AG09319 (cell line): ENCODE measurements at regions not wholly inside any gene's neighbourhood (a gene's known extent, or its start where the extent isn't known, plus 50 kb on each side); places are given as distances from the start of the nearest gene placed in this dataset.

Experiments used
- DNase-seq: peaks from one replicate; pipeline ENCODE4 v3.0.0-alpha.2; 2010; ENCODE audit warnings: low read depth; ENCODE audit errors: extremely low read depth
- TF ChIP-seq, protein P1 (sequence below): IDR thresholded peaks from 2 replicates; pipeline ENCODE4 v1.5.1; 2011; ENCODE audit warnings: low read depth, mild to moderate bottlenecking, inconsistent platforms, low read length, moderate library complexity

DNA sequence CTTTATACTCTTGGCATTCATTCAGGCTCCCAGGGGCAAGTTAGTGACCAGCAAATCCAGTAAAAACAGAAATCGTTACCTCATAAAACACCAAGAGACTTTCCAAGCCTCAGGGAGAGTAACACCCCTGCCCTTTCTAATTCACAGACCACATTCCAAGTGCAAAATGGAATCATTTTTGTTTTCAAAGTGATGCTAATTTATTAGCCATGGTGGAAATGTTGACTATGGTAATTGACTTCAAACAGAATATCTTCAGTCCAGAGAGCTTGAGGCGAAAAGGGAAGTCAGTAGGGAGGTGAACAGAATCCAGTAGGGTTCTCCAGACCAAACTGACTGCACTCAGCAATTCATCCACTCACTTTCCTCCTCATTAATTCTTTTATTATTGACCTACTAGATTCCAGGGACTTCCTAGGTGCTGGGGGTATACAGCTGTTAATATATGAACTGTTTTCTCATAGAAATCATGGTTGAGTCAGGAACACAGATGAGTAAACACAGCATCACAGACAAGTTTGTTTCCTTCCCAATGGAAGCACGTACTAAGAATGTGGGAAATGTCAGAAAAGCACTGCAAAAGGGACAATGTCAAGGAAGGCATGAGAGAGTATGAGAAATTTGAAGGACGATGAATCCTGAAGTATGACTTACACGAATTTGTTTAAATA, 388.5 kb upstream of the C1orf87 start:
- no peak for DNase-seq
- TF ChIP-seq, protein P1, sequence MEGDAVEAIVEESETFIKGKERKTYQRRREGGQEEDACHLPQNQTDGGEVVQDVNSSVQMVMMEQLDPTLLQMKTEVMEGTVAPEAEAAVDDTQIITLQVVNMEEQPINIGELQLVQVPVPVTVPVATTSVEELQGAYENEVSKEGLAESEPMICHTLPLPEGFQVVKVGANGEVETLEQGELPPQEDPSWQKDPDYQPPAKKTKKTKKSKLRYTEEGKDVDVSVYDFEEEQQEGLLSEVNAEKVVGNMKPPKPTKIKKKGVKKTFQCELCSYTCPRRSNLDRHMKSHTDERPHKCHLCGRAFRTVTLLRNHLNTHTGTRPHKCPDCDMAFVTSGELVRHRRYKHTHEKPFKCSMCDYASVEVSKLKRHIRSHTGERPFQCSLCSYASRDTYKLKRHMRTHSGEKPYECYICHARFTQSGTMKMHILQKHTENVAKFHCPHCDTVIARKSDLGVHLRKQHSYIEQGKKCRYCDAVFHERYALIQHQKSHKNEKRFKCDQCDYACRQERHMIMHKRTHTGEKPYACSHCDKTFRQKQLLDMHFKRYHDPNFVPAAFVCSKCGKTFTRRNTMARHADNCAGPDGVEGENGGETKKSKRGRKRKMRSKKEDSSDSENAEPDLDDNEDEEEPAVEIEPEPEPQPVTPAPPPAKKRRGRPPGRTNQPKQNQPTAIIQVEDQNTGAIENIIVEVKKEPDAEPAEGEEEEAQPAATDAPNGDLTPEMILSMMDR, result no peak

DNA sequence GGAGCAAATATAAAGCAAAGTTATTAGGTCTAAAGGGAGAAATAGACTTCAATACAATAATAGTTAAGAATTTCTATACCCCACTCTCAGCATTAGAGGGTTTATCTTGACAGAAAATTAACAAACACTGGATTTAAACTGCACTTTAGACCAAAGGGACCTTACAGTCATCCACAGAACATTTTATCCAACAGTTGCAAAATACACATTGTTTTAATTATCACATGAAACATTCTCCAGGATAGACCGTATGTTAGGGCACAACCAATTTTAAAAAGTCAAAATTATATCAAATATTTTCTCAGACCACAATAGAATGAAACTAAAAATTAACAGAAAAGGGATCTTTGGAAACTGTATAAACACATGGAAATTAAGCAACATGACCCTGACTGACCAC, 384.5 kb upstream of the C1orf87 start:
- DNase-seq, result no peak
- TF ChIP-seq, protein P1, result no peak

DNA sequence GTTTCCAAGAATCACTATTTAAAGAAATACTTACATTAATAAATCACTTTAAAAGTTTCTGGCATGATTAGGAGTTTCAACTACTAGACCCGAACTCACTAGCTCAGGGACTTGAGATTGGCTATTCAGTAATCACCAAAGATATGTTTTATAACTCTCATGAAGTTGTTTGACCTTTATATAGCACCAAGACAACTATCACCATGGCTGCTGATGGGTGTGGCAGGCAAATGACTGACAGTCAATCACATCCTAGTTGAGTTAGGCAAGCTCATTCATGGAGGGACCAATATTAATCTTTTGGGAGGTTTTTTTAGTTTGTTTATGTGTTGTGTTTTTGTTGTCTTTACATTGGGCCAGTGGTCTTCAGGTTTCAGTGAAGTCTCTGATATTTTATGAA, 376.3 kb upstream of the C1orf87 start:
- no peak for DNase-seq
- TF ChIP-seq, protein P1, result no peak

DNA sequence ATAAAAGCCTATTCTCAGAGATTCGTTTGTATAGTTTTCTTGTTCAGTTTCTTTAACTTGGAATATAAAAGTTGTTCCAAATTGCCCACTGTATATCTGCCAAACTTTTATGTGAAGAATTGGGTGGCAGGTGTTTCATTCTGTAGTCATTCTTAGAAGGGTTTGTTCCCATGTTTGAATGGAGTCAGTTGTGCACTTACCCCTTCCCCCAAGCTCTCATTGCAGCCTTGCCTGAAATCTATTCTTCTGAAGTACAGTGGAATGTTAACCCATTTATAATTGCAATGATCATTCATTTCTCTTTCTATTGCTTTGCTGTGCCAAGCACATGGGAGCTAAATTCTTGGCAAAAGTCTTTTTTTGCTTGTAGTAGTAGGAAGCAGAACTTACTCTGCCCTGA, 375.3 kb upstream of the C1orf87 start:
- no peak for DNase-seq
- TF ChIP-seq, protein P1, result no peak

DNA sequence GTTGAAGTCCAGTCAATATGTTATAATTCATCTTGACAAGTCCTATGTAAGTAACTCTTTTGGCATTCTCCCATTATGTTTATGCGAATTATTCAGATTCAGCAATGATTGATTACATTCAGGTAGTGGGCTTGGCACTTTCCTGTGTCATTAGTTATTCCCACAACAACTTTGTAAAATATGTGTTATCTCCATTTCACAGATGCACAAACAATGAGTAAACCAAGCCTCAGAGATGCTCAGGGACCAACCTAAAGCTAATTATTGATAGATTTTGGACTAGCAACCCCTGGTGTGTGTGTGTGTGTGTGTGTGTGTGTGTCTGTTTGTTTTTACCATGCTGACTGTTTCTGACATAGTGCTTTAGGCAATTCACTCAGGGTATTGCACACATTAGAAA, 371.1 kb upstream of the C1orf87 start:
- no peak for DNase-seq
- TF ChIP-seq, protein P1, result no peak

DNA sequence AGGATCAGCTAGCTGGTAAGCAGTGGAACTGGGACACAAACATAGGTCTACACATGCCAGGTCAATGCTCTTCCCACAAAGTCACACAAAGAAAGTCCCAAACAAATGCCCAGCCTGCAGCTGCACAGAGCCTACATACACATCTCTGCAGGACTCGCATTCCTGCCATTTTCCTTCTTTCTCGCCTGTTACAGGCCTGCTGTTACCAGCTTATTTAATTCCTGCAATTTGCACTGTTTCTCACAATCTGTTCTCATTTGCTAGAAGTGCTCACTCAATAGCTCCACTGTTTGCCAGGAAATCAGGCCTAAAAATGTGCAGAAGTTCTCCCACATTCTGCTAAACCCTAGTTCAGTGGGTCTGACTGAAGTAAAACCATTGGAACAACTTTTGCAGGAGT, 362.6 kb upstream of the C1orf87 start:
- DNase-seq, result no peak
- TF ChIP-seq, protein P1, result no peak

DNA sequence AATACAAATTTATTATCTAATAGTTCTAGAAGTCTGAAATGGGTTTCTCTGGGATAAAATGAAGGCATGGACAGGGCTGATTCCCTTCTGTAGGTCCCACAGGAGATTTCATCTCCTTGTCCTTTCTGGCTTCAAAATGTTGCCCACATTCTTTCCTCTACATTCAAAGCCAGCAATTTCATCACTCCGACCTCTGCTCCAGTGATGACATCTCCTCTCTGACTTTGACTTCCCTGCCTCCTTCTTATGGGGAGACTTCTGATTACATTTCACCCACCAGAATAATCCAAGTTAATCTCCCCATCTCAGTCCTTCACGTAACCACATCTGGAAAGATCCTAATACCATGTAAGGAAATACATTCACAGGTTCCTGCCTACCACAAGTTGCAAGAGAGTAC, 358.0 kb upstream of the C1orf87 start:
- TF ChIP-seq, protein P1, result no peak
- DNase-seq, result no peak
